ENCODE measurements at regions not wholly inside any gene's neighbourhood (a gene's known extent, or its start where the extent isn't known, plus 50 kb on each side); places are given as distances from the start of the nearest gene placed in this dataset.

DNA sequence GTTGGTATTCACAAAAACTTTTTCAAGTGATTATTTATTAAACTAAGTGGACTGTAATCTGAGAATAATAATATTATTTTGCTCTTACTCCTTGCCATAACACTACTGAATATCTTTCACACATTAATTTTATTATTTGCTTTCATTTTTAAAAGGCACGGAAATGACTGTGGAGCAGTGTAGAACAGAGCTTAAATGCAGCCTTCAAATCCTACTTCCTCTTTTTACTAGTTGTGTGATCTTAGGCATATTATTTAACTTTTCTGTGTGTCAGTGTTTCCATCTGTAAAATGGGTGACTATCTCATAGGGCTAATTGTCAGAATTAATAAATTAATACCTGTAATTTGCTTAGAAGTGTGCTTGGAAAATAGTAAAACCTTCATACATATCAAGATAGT is 55.5 kb upstream of the SLC8A1 start:
- Histone ChIP-seq H3K9ac (ENCODE audit: low read depth, low read length) (no peak overlapping the region), H3K4me1 (ENCODE audit: insufficient read depth, low read length) (peaks cover 8% of the 10 kb centered on the region), H3K27me3 (ENCODE audit: insufficient read depth, low read length) (no peaks in the 10 kb centered on the region), H3K9me3 (ENCODE audit: insufficient read depth, low read depth, low read length) (no peaks in the 10 kb centered on the region), H3K27ac (ENCODE audit: low read depth, low read length) (no peak overlapping the region), H3K4me3 (ENCODE audit: low read length) (no peak overlapping the region), H3K36me3 (ENCODE audit: insufficient read depth, low read length) (no peaks in the 10 kb centered on the region)
- 100% methylated on average over 1 of the region's 1 CpG for WGBS

DNA sequence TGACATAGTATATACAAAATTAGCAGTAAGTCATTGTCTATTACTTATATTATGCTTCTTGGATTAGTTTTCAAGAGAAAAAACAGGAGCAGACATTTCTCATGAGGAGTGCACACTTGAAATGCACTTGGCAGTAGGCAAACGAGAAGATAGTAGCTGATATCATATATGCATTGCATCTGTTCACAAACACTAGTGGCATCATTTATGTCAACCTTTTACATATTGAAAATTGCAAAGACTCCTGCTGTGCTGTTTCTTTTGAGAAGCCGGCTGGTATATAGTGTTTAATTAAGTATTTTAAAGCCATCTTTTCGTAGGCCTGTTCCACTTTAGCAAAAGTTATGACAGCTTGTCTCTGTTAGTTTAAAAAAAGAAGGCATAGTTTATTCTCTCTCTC is 58.4 kb upstream of the SLC8A1 start:
- H3K9ac ChIP-seq (ENCODE audit: low read depth, low read length) = no peak overlapping the region
- H3K36me3 ChIP-seq (ENCODE audit: insufficient read depth, low read length) = no peaks in the 10 kb centered on the region
- 92% methylated on average over 3 of the region's 3 CpGs for WGBS
- peaks cover 8% of the 10 kb centered on the region for H3K4me1 ChIP-seq (ENCODE audit: insufficient read depth, low read length)
- H3K4me3 ChIP-seq (ENCODE audit: low read length) = no peak overlapping the region
- H3K9me3 ChIP-seq (ENCODE audit: insufficient read depth, low read depth, low read length) = no peaks in the 10 kb centered on the region
- H3K27me3 ChIP-seq (ENCODE audit: insufficient read depth, low read length) = no peaks in the 10 kb centered on the region
- H3K27ac ChIP-seq (ENCODE audit: low read depth, low read length) = no peak overlapping the region

DNA sequence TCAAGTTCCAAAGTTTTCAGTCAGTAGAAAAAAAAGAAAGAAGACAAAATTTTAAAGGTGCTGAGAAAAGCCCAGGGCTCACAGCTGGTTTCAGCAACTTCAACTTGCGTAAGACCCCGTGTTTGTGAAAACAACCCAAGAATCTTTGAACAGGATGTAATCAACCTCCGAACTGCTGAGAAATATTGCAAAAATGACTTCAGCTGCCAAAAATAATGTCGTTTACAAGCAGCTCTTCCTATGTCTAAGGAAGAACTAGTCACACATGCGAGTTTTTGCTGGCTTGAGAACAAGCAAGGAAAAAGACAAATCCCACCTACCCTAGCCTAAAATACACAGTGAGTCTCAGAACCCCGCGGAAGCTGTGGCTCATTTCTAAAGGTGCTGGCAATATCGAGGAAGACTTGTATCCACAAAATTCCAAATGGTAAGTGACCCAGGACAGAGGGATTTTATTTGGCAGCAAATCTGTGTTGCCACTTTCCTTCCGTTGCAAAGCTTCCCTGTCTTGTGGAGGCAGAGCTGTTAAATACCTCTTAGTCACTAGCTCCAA is 59.8 kb upstream of the SLC8A1 start:
- Histone ChIP-seq H3K9me3 (ENCODE audit: insufficient read depth, low read depth, low read length) (no peaks in the 10 kb centered on the region), H3K9ac (ENCODE audit: low read depth, low read length) (no peak overlapping the region), H3K4me1 (ENCODE audit: insufficient read depth, low read length) (peaks cover 8% of the 10 kb centered on the region), H3K4me3 (ENCODE audit: low read length) (no peak overlapping the region), H3K27me3 (ENCODE audit: insufficient read depth, low read length) (no peaks in the 10 kb centered on the region), H3K36me3 (ENCODE audit: insufficient read depth, low read length) (no peaks in the 10 kb centered on the region), H3K27ac (ENCODE audit: low read depth, low read length) (no peak overlapping the region)
- 81% methylated on average over 9 of the region's 9 CpGs for WGBS

DNA sequence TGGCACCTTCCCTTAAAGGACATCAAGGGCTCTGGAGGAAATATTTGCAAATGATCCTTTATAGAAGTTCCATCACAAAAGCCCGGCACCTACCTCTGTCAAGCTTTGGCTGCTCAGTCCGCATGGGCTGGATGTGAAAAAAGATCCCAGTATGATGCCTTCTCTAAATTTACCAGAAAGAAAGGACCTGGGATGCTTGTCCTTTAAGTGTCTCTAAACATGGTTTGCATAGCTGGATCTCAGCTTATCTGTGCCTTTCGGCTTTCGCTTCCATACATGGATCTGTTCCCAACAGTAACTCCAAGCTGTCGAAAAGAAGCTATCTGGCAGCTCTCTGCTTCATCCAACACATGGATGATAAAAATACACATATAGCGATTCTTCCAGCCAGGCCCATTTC is 60.4 kb upstream of the SLC8A1 start:
- H3K9ac ChIP-seq (ENCODE audit: low read depth, low read length) = no peak overlapping the region
- H3K27ac ChIP-seq (ENCODE audit: low read depth, low read length) = no peak overlapping the region
- no peaks in the 10 kb centered on the region for H3K27me3 ChIP-seq (ENCODE audit: insufficient read depth, low read length)
- no peak overlapping the region for H3K4me3 ChIP-seq (ENCODE audit: low read length)
- peaks cover 8% of the 10 kb centered on the region for H3K4me1 ChIP-seq (ENCODE audit: insufficient read depth, low read length)
- 85% methylated on average over 6 of the region's 6 CpGs for WGBS
- H3K36me3 ChIP-seq (ENCODE audit: insufficient read depth, low read length) = no peaks in the 10 kb centered on the region
- H3K9me3 ChIP-seq (ENCODE audit: insufficient read depth, low read depth, low read length) = no peaks in the 10 kb centered on the region

DNA sequence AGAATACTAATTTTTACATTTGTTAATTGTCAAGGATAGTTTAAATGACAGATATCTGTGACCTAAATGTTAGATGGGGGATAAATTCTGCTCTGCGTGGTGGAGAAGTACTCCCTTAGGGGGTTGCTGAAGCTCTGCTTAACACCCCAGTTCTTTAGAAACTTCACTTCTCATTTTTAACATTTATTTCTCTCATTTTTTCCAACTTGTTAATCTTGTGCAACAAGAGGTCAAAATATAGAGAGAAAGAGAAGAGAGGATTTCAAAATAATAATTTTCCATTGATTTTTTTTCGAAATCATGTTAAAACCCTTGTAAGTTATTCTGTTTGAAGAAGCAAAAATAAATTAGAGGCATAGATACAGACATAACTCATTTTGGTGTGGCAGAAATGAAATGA is 61.3 kb upstream of the SLC8A1 start:
- Histone ChIP-seq H3K9ac (ENCODE audit: low read depth, low read length) (no peak overlapping the region), H3K27ac (ENCODE audit: low read depth, low read length) (no peak overlapping the region), H3K36me3 (ENCODE audit: insufficient read depth, low read length) (no peaks in the 10 kb centered on the region), H3K9me3 (ENCODE audit: insufficient read depth, low read depth, low read length) (no peaks in the 10 kb centered on the region), H3K4me1 (ENCODE audit: insufficient read depth, low read length) (peaks cover 8% of the 10 kb centered on the region), H3K27me3 (ENCODE audit: insufficient read depth, low read length) (no peaks in the 10 kb centered on the region), H3K4me3 (ENCODE audit: low read length) (no peak overlapping the region)
- WGBS = 93% methylated on average over 2 of the region's 2 CpGs

DNA sequence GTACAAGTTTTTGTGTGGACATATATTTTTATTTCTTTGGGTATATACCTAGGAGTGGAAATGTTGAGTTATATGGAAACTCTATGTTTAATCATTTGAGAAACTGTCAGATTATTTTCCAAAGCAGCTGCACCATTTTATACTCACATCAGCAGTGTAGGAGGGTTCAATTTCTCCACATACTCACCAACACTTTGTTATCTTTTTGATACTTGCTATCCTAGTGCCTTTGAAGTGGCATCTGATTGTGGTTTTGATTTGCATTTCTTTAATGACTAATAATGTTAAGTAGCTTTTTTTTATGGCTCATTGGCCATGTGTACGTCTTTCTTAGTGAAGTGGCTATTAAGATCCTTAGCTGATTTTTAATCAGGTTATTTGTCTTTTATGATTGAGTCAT is 64.7 kb upstream of the SLC8A1 start:
- H3K27me3 ChIP-seq (ENCODE audit: insufficient read depth, low read length) = no peaks in the 10 kb centered on the region
- 100% methylated on average over 1 of the region's 1 CpG for WGBS
- peaks cover 8% of the 10 kb centered on the region for H3K4me1 ChIP-seq (ENCODE audit: insufficient read depth, low read length)

DNA sequence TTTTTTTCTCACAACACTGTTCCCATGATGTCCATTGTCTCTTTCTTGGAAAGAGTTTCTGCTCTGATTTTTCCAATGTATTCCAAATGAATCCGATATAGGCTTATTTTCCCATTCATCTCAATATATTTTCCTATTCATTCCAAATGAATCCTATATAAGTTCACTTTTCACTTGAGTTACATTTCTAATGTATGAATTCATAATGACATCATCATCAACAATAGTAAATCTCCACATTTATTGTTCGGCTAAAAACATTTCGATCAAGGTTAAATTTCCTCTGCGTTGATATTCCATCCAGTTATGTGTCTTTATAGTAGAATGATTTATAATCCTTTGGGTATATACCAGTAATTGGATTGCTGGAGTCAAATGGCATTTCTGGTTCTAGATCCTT is 76.7 kb upstream of the SLC8A1 start:
- Histone ChIP-seq H3K27ac (ENCODE audit: low read depth, low read length) (no peak overlapping the region), H3K4me1 (ENCODE audit: insufficient read depth, low read length) (no peaks in the 10 kb centered on the region), H3K9ac (ENCODE audit: low read depth, low read length) (no peak overlapping the region), H3K4me3 (ENCODE audit: low read length) (no peak overlapping the region), H3K36me3 (ENCODE audit: insufficient read depth, low read length) (no peaks in the 10 kb centered on the region), H3K27me3 (ENCODE audit: insufficient read depth, low read length) (no peaks in the 10 kb centered on the region), H3K9me3 (ENCODE audit: insufficient read depth, low read depth, low read length) (no peaks in the 10 kb centered on the region)
- WGBS = 94% methylated on average over 4 of the region's 4 CpGs

More for the DNA sequence above, 64.7 kb upstream of the SLC8A1 start:
- Histone ChIP-seq H3K4me3 (ENCODE audit: low read length) (no peak overlapping the region), H3K36me3 (ENCODE audit: insufficient read depth, low read length) (no peaks in the 10 kb centered on the region), H3K9ac (ENCODE audit: low read depth, low read length) (no peak overlapping the region), H3K9me3 (ENCODE audit: insufficient read depth, low read depth, low read length) (no peaks in the 10 kb centered on the region), H3K27ac (ENCODE audit: low read depth, low read length) (no peak overlapping the region)

DNA sequence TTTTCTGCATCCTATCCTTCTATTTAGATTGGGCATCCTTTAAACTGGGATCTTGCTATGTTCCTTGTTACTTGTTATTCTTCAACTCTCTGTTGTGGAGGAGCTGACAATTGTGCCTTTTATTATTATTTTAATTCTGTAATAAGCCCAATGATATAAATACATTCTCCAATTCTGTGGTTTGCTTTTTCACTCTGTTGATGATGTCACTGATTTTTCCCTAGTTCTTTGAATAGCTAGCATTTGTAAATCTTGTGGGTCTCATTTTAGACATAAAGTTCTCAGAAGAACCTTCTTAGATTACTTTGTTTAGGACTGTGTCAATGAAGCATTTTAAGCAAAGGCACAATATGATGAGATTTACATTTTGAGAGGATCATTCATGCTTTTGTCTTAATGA is 79.5 kb upstream of the SLC8A1 start:
- no peaks in the 10 kb centered on the region for H3K9me3 ChIP-seq (ENCODE audit: insufficient read depth, low read depth, low read length)
- H3K27ac ChIP-seq (ENCODE audit: low read depth, low read length) = no peak overlapping the region
- H3K27me3 ChIP-seq (ENCODE audit: insufficient read depth, low read length) = no peaks in the 10 kb centered on the region
- no peaks in the 10 kb centered on the region for H3K36me3 ChIP-seq (ENCODE audit: insufficient read depth, low read length)
- H3K4me3 ChIP-seq (ENCODE audit: low read length) = no peak overlapping the region
- H3K9ac ChIP-seq (ENCODE audit: low read depth, low read length) = no peak overlapping the region
- H3K4me1 ChIP-seq (ENCODE audit: insufficient read depth, low read length) = no peaks in the 10 kb centered on the region

DNA sequence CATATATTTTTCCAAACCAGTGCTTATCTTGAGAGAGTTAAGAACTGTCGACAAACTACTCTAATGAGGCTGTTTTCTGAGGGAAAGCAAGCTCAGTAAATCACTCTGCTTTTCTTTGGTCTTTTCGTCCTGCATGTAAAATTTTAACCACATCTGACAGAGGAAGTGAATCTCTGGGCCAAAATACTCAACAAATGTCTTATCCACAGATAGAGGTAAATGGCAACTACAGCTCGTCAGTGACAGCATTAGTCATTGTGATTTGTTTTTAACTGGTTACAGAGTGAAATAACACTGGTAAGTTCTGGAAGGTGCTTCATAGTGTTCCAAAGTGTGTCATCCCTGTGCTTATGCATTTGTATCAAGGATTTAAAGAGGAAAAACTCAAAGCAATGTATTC is 82.6 kb upstream of the SLC8A1 start:
- Histone ChIP-seq H3K27me3 (ENCODE audit: insufficient read depth, low read length) (no peaks in the 10 kb centered on the region), H3K9ac (ENCODE audit: low read depth, low read length) (no peak overlapping the region), H3K27ac (ENCODE audit: low read depth, low read length) (no peak overlapping the region), H3K4me3 (ENCODE audit: low read length) (no peak overlapping the region), H3K4me1 (ENCODE audit: insufficient read depth, low read length) (no peaks in the 10 kb centered on the region), H3K9me3 (ENCODE audit: insufficient read depth, low read depth, low read length) (no peaks in the 10 kb centered on the region), H3K36me3 (ENCODE audit: insufficient read depth, low read length) (no peaks in the 10 kb centered on the region)
- WGBS = 90% methylated on average over 3 of the region's 3 CpGs

DNA sequence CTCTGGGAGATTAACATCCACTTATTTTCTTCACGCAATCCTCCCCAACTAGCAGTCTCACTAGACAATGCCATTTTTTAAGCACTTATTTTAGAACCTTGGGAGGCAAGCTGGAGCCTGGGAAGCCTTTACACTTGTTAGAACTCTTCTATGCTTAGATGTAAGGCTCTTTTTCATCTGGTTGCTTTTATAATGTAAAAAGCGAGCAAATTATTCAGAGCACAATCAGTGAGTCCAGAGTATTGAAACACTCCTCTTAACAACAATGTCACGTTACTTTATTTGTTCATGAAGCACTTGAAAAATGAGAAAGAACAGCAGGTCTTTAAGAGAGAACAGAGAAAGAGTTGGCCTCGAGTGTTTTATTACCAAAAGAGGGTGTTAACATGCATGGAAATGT is 84.1 kb upstream of the SLC8A1 start:
- Histone ChIP-seq H3K36me3 (ENCODE audit: insufficient read depth, low read length) (no peaks in the 10 kb centered on the region), H3K27ac (ENCODE audit: low read depth, low read length) (no peak overlapping the region), H3K27me3 (ENCODE audit: insufficient read depth, low read length) (no peaks in the 10 kb centered on the region), H3K4me1 (ENCODE audit: insufficient read depth, low read length) (no peaks in the 10 kb centered on the region), H3K9ac (ENCODE audit: low read depth, low read length) (no peak overlapping the region), H3K9me3 (ENCODE audit: insufficient read depth, low read depth, low read length) (no peaks in the 10 kb centered on the region), H3K4me3 (ENCODE audit: low read length) (no peak overlapping the region)
- WGBS = 94% methylated on average over 4 of the region's 4 CpGs

DNA sequence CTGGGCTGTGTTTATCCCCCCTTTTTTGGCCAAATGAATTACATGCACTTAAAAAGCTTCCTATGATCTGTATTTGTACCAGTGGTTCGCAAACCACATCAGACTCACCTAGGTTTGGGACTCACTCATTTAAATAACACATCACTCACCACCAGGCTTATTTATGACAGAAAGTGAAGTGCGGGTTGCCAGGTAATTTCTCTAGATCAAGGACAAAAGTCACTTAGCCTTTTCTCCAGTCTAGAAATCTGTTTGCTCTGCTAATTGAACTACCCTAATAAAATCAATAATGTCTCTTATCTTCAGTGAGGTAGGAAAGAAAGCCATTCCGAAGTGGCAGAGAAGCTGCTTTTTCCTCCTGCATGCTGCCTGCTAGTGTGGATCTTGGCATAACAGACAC is 88.1 kb upstream of the SLC8A1 start:
- Histone ChIP-seq H3K27ac (ENCODE audit: low read depth, low read length) (no peak overlapping the region), H3K9me3 (ENCODE audit: insufficient read depth, low read depth, low read length) (no peaks in the 10 kb centered on the region), H3K4me1 (ENCODE audit: insufficient read depth, low read length) (peaks cover 11% of the 10 kb centered on the region), H3K27me3 (ENCODE audit: insufficient read depth, low read length) (no peaks in the 10 kb centered on the region), H3K9ac (ENCODE audit: low read depth, low read length) (no peak overlapping the region), H3K4me3 (ENCODE audit: low read length) (no peak overlapping the region), H3K36me3 (ENCODE audit: insufficient read depth, low read length) (no peaks in the 10 kb centered on the region)
- 93% methylated on average over 3 of the region's 3 CpGs for WGBS

DNA sequence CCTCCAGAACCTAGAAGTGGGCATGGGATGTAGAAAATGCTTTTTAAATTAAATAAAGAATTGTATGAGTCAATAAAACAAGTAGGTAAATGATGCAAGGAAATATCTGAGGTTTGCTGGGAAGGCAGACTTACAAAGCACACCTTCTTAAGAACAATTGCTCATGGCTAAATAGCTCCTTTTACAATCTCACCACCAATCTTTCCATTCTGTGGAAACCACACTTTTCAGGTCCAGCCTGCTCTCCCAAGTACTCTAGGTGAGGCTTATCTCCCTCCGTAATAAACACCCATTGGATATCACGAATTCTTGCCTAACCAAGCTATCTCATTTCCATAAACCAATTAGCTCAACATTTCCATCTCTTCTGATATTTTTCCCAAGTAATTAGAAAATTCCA is 91.5 kb upstream of the SLC8A1 start:
- Histone ChIP-seq H3K36me3 (ENCODE audit: insufficient read depth, low read length) (no peaks in the 10 kb centered on the region), H3K27ac (ENCODE audit: low read depth, low read length) (no peak overlapping the region), H3K4me3 (ENCODE audit: low read length) (no peak overlapping the region), H3K4me1 (ENCODE audit: insufficient read depth, low read length) (peaks cover 11% of the 10 kb centered on the region), H3K9me3 (ENCODE audit: insufficient read depth, low read depth, low read length) (no peaks in the 10 kb centered on the region), H3K27me3 (ENCODE audit: insufficient read depth, low read length) (no peaks in the 10 kb centered on the region), H3K9ac (ENCODE audit: low read depth, low read length) (no peak overlapping the region)
- 95% methylated on average over 2 of the region's 2 CpGs for WGBS

Data from HUES64 (cell line).